ENCODE measurements at regions not wholly inside any gene's neighbourhood (a gene's known extent, or its start where the extent isn't known, plus 50 kb on each side); places are given as distances from the start of the nearest gene placed in this dataset.

DNA sequence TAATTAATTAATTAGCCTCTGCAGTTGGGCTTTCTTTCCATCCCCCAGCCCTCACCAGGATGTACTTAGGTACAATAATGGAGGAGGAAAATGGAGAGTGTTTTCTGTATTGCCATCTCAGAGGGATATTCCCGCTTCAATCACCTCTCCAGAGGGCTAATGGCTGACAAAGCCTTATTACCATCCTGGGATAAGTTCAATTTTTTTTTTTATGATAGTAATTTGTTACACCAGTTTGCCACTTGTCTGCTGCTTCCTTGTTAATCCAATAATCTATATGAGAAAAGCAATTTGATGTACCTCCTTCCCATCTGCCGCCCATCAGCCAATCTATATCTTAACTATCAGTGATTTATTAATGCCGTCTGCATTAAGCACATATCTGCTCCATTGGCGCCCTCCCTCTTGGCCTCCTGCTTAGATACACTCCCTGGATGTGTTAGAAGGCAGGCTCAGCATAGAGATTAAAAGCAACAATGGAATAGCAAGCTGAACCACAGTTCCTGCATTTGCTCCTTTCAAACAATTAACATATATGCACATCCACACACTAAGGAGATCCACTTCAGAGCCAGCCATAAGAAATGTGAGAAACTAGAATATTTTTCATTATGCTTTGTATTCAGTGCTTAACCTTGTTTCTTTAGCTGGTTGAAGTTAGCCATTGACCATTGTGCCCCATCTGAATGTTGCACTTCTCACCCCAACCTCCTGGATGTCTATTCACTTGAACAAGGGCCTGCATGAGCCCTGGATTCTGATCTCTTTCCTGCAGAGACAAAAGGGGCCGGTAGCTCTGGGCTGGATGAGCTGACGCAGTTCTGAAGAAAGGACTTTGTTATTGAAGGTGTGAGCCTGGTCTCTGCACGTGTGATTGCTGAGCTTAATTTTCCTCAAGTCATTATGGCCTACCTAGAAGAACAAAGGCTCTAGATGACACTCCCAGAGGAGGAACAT is 237.3 kb upstream of the GAP43 start:
- TF ChIP-seq, protein P1, sequence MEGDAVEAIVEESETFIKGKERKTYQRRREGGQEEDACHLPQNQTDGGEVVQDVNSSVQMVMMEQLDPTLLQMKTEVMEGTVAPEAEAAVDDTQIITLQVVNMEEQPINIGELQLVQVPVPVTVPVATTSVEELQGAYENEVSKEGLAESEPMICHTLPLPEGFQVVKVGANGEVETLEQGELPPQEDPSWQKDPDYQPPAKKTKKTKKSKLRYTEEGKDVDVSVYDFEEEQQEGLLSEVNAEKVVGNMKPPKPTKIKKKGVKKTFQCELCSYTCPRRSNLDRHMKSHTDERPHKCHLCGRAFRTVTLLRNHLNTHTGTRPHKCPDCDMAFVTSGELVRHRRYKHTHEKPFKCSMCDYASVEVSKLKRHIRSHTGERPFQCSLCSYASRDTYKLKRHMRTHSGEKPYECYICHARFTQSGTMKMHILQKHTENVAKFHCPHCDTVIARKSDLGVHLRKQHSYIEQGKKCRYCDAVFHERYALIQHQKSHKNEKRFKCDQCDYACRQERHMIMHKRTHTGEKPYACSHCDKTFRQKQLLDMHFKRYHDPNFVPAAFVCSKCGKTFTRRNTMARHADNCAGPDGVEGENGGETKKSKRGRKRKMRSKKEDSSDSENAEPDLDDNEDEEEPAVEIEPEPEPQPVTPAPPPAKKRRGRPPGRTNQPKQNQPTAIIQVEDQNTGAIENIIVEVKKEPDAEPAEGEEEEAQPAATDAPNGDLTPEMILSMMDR (IDR thresholded peaks at IDR 0.05 in 8 of 11, conservative IDR thresholded peaks at IDR 0.05 in 3 of 11) = no peak
- no peak for TF ChIP-seq POLR2AphosphoS5 (IDR thresholded peaks at IDR 0.05)

Measured in spleen (tissue), 7 donors.